Lower leg skin (tissue), 3 donors: ENCODE measurements at regions not wholly inside any gene's neighbourhood (a gene's known extent, or its start where the extent isn't known, plus 50 kb on each side); places are given as distances from the start of the nearest gene placed in this dataset.
"Not testable (repeated sequence)": the region's sequence is repeated elsewhere in the genome, so short reads cannot be mapped to it uniquely, and the experiment has no call there.

Source experiments
- POLR2A ChIP-seq, 2 donors: fragments of 450-650 bp; IDR thresholded peaks; one replicate each; pipeline ENCODE4 v1.6.1; 2016 to 2017; ENCODE audit warnings: antibody characterized with exemption in 2 of 2, mild to moderate bottlenecking in 1 of 2, moderate library complexity in 1 of 2
- TF ChIP-seq, protein P1 (sequence below), 3 donors: fragments of 450-650 bp; IDR thresholded peaks; one replicate each; pipeline ENCODE4 v1.5.1; 2016; ENCODE audit warnings: antibody characterized with exemption in 3 of 3, mild to moderate bottlenecking in 3 of 3, moderate library complexity in 2 of 3

DNA sequence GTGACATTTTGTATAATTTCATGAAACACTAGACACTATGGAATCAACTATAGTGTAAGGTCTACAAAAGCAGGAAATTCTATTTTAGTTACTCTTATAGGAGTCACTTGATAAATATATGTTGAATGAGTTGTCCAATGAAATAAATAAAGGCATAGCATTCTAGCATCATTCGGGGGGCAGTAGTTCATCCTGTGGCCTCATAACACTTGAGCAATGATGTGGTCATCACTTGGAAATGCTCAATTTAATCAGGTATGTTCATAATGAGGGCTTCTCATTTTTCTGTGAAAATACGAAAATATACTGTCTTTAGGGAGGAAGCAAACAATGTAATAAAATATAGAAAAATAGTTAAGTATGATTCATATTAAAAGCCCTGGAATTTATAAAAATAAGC lies 55.4 kb upstream of the NBPF15 start:
- not testable (repeated sequence) for TF ChIP-seq POLR2A (IDR thresholded peaks at IDR 0.05)
- TF ChIP-seq, protein P1, sequence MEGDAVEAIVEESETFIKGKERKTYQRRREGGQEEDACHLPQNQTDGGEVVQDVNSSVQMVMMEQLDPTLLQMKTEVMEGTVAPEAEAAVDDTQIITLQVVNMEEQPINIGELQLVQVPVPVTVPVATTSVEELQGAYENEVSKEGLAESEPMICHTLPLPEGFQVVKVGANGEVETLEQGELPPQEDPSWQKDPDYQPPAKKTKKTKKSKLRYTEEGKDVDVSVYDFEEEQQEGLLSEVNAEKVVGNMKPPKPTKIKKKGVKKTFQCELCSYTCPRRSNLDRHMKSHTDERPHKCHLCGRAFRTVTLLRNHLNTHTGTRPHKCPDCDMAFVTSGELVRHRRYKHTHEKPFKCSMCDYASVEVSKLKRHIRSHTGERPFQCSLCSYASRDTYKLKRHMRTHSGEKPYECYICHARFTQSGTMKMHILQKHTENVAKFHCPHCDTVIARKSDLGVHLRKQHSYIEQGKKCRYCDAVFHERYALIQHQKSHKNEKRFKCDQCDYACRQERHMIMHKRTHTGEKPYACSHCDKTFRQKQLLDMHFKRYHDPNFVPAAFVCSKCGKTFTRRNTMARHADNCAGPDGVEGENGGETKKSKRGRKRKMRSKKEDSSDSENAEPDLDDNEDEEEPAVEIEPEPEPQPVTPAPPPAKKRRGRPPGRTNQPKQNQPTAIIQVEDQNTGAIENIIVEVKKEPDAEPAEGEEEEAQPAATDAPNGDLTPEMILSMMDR (IDR thresholded peaks at IDR 0.05) = not testable (repeated sequence)
